ENCODE measurements at regions not wholly inside any gene's neighbourhood (a gene's known extent, or its start where the extent isn't known, plus 50 kb on each side); places are given as distances from the start of the nearest gene placed in this dataset.

DNA sequence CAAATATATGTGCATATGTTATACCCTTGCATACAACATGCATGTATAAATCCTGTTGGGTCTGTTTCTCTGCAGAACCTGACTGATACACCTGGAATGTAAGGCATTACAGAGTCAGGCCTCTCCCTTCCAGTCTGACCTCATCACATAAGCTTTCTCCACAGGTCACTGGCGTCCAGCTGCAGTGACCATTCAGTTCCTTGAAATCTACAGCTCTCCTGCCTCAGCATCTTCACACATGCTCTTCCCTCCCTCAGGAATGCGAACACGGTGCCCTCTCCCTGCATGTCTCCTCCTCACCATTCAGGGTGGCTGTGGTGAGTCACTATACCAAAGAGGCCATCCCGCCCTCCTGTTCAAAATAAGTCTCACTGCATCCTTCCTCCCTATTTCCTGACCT lies 657.8 kb upstream of the B3GAT1 start:
- Histone ChIP-seq H2AFZ (no peak overlapping the region), H3K27ac (no peak overlapping the region), H3K79me2 (no peaks in the 10 kb centered on the region), H3K4me1 (no peaks in the 10 kb centered on the region), H3K9me3 (ENCODE audit: control insufficient read depth, low read length) (no peaks in the 10 kb centered on the region), H3K36me3 (ENCODE audit: control insufficient read depth, insufficient read depth, low read length) (no peaks in the 10 kb centered on the region), H3K4me2 (ENCODE audit: low read length) (no peak overlapping the region), H3K4me3 (ENCODE audit: low read depth, low read length) (no peak overlapping the region), H3K27me3 (ENCODE audit: control insufficient read depth, insufficient read depth, low read length) (no peaks in the 10 kb centered on the region), H3K9ac (no peak overlapping the region)
- TF ChIP-seq, protein P1, sequence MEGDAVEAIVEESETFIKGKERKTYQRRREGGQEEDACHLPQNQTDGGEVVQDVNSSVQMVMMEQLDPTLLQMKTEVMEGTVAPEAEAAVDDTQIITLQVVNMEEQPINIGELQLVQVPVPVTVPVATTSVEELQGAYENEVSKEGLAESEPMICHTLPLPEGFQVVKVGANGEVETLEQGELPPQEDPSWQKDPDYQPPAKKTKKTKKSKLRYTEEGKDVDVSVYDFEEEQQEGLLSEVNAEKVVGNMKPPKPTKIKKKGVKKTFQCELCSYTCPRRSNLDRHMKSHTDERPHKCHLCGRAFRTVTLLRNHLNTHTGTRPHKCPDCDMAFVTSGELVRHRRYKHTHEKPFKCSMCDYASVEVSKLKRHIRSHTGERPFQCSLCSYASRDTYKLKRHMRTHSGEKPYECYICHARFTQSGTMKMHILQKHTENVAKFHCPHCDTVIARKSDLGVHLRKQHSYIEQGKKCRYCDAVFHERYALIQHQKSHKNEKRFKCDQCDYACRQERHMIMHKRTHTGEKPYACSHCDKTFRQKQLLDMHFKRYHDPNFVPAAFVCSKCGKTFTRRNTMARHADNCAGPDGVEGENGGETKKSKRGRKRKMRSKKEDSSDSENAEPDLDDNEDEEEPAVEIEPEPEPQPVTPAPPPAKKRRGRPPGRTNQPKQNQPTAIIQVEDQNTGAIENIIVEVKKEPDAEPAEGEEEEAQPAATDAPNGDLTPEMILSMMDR (IDR thresholded peaks at IDR 0.05) = no peak

DNA sequence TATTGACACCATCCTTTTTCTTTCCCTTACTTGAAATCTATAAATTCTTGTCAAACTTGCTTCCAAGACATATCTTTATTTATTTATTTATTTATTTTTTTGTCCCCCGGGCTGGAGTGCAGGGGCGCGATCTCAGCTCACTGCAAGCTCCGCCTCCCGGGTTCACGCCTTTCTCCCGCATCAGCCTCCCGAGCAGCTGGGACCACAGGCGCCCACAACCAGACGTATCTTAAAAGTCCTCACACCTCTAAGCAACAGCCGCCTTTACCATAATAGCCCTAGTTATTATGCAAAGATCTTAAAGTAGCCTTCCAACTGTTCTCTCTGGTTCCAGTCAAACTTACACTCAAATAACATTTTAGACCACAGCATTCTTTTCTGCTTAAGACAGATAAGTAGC lies 657.0 kb upstream of the B3GAT1 start:
- no peak overlapping the region for H3K27ac ChIP-seq
- TF ChIP-seq, protein P1 (IDR thresholded peaks at IDR 0.05) = no peak
- no peak overlapping the region for H3K4me3 ChIP-seq (ENCODE audit: low read depth, low read length)
- no peaks in the 10 kb centered on the region for H3K4me1 ChIP-seq
- no peak overlapping the region for H3K9ac ChIP-seq
- H3K27me3 ChIP-seq (ENCODE audit: control insufficient read depth, insufficient read depth, low read length) = no peaks in the 10 kb centered on the region
- H2AFZ ChIP-seq = no peak overlapping the region
- no peaks in the 10 kb centered on the region for H3K36me3 ChIP-seq (ENCODE audit: control insufficient read depth, insufficient read depth, low read length)
- no peaks in the 10 kb centered on the region for H3K9me3 ChIP-seq (ENCODE audit: control insufficient read depth, low read length)
- H3K4me2 ChIP-seq (ENCODE audit: low read length) = no peak overlapping the region
- H3K79me2 ChIP-seq = no peaks in the 10 kb centered on the region

DNA sequence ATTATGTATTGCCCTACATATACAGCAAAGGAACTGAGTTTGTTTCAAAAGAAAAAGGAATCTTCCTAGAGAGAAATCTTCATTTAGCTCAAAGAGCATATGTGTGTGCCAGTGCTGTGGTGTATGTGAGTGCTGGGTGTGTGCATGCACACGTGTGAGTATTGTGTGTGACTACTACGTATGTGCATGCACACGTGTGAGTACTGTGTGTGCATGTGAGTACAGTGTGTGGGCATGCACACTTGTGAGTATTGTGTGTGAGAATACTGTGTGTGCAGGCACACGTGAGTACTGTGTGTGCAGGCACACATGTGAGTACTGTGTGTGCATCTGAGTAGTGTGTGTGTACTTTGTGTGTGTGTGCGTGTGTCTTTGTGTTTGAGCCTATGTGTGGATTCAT lies 651.0 kb upstream of the B3GAT1 start:
- Histone ChIP-seq H3K79me2 (no peaks in the 10 kb centered on the region), H3K36me3 (ENCODE audit: control insufficient read depth, insufficient read depth, low read length) (no peaks in the 10 kb centered on the region), H3K9me3 (ENCODE audit: control insufficient read depth, low read length) (no peaks in the 10 kb centered on the region), H2AFZ (no peak overlapping the region), H3K27ac (no peak overlapping the region), H3K27me3 (ENCODE audit: control insufficient read depth, insufficient read depth, low read length) (no peaks in the 10 kb centered on the region), H3K4me3 (ENCODE audit: low read depth, low read length) (no peak overlapping the region), H3K4me2 (ENCODE audit: low read length) (no peak overlapping the region), H3K4me1 (no peaks in the 10 kb centered on the region), H3K9ac (no peak overlapping the region)
- TF ChIP-seq, protein P1 (IDR thresholded peaks at IDR 0.05) = no peak

DNA sequence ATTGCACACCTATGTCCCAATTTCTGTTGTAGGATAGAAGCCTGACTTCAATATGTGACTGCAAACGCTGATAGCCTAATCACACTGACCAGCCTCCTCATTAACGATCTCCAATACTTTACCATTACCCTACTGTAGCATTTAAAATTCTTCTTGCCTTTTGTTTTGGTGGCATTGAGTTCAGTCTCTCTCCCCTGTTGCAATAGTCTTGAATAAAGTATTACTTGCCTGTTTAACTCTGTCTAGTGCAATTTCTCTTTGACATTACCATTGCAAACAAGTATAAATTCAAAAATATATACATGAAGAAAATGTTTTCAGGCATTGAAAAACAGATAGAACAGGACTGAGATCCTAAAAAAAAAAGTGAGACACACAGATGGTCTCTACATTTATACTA lies 649.1 kb upstream of the B3GAT1 start:
- H3K4me1 ChIP-seq = no peaks in the 10 kb centered on the region

DNA sequence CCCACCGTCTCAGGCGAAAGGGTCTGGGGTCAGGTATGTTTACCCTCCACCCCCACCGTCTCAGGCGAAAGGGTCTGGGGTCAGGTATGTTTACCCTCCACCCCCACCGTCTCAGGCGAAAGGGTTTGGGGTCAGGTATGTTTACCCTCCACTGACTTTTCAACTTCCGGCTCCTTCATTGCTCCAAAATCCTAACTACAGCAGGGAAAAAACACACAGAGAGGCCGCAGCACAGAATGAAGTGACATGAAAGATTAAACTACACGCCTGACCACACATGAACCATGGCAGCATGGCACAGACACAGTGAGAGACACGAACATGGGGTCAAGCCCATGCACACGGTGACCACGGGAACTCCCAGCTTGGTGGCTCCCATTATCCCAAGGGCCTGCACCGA lies 634.9 kb upstream of the B3GAT1 start:
- Histone ChIP-seq H3K9me3 (ENCODE audit: control insufficient read depth, low read length) (no peaks in the 10 kb centered on the region), H3K4me3 (ENCODE audit: low read depth, low read length) (no peak overlapping the region), H3K27ac (no peak overlapping the region), H3K79me2 (no peaks in the 10 kb centered on the region), H2AFZ (no peak overlapping the region), H3K9ac (no peak overlapping the region), H3K36me3 (ENCODE audit: control insufficient read depth, insufficient read depth, low read length) (no peaks in the 10 kb centered on the region), H3K27me3 (ENCODE audit: control insufficient read depth, insufficient read depth, low read length) (no peaks in the 10 kb centered on the region), H3K4me2 (ENCODE audit: low read length) (no peak overlapping the region), H3K4me1 (no peaks in the 10 kb centered on the region)
- TF ChIP-seq, protein P1 (IDR thresholded peaks at IDR 0.05) = no peak

More for the DNA sequence above, 649.1 kb upstream of the B3GAT1 start:
- TF ChIP-seq, protein P1 (IDR thresholded peaks at IDR 0.05) = no peak
- no peak overlapping the region for H3K4me3 ChIP-seq (ENCODE audit: low read depth, low read length)
- H3K9me3 ChIP-seq (ENCODE audit: control insufficient read depth, low read length) = no peaks in the 10 kb centered on the region
- H3K36me3 ChIP-seq (ENCODE audit: control insufficient read depth, insufficient read depth, low read length) = no peaks in the 10 kb centered on the region
- no peak overlapping the region for H2AFZ ChIP-seq
- no peak overlapping the region for H3K27ac ChIP-seq
- no peak overlapping the region for H3K9ac ChIP-seq
- H3K4me2 ChIP-seq (ENCODE audit: low read length) = no peak overlapping the region
- H3K79me2 ChIP-seq = no peaks in the 10 kb centered on the region
- H3K27me3 ChIP-seq (ENCODE audit: control insufficient read depth, insufficient read depth, low read length) = no peaks in the 10 kb centered on the region

Data from parathyroid adenoma (tissue), 2 donors.